ENCODE measurements at regions not wholly inside any gene's neighbourhood (a gene's known extent, or its start where the extent isn't known, plus 50 kb on each side); places are given as distances from the start of the nearest gene placed in this dataset.

GRCh38 chr13:44230736-44231135 lies 142.9 kb upstream of the SERP2 start:
- TF ChIP-seq ZFX (IDR thresholded peaks at IDR 0.05; ENCODE audit: borderline replicate concordance): no peak
- TF ChIP-seq CTCF (IDR thresholded peaks at IDR 0.05): no peak
- no peak overlapping the region for H3K27ac ChIP-seq

GRCh38 chr13:44231786-44232516 lies 141.7 kb upstream of the SERP2 start:
- H3K27ac ChIP-seq: no peak overlapping the region

GRCh38 chr13:44232774-44233173 lies 140.8 kb upstream of the SERP2 start:
- H3K27ac ChIP-seq: no peak overlapping the region
- TF ChIP-seq ZFX (IDR thresholded peaks at IDR 0.05; ENCODE audit: borderline replicate concordance): no peak
- TF ChIP-seq CTCF (IDR thresholded peaks at IDR 0.05): no peak

More at GRCh38 chr13:44231786-44232516, 141.7 kb upstream of the SERP2 start:
- no peak for TF ChIP-seq CTCF (IDR thresholded peaks at IDR 0.05)
- no peak for TF ChIP-seq ZFX (IDR thresholded peaks at IDR 0.05; ENCODE audit: borderline replicate concordance)

- H3K27ac ChIP-seq: no peak overlapping the region
- no peak for TF ChIP-seq CTCF (IDR thresholded peaks at IDR 0.05)
- TF ChIP-seq ZFX (IDR thresholded peaks at IDR 0.05; ENCODE audit: borderline replicate concordance): no peak
These were observed 139.1 kb upstream of the SERP2 start for GRCh38 chr13:44234566-44234965.

- TF ChIP-seq ZFX (IDR thresholded peaks at IDR 0.05; ENCODE audit: borderline replicate concordance) (no peak), CTCF (IDR thresholded peaks at IDR 0.05) (no peak)
These were observed 137.3 kb upstream of the SERP2 start for GRCh38 chr13:44236370-44236769.

GRCh38 chr13:44236801-44237207 lies 136.8 kb upstream of the SERP2 start:
- TF ChIP-seq CTCF (IDR thresholded peaks at IDR 0.05): no peak
- no peak for TF ChIP-seq ZFX (IDR thresholded peaks at IDR 0.05; ENCODE audit: borderline replicate concordance)
- H3K27ac ChIP-seq: no peak overlapping the region

More at GRCh38 chr13:44236370-44236769, 137.3 kb upstream of the SERP2 start:
- no peak overlapping the region for H3K27ac ChIP-seq

GRCh38 chr13:44237276-44237767 lies 136.3 kb upstream of the SERP2 start:
- TF ChIP-seq CTCF (IDR thresholded peaks at IDR 0.05): no peak
- no peak for TF ChIP-seq ZFX (IDR thresholded peaks at IDR 0.05; ENCODE audit: borderline replicate concordance)
- no peak overlapping the region for H3K27ac ChIP-seq

Data from 22Rv1 (cell line).